ENCODE measurements at regions not wholly inside any gene's neighbourhood (a gene's known extent, or its start where the extent isn't known, plus 50 kb on each side); places are given as distances from the start of the nearest gene placed in this dataset.

- TF ChIP-seq, protein P1, sequence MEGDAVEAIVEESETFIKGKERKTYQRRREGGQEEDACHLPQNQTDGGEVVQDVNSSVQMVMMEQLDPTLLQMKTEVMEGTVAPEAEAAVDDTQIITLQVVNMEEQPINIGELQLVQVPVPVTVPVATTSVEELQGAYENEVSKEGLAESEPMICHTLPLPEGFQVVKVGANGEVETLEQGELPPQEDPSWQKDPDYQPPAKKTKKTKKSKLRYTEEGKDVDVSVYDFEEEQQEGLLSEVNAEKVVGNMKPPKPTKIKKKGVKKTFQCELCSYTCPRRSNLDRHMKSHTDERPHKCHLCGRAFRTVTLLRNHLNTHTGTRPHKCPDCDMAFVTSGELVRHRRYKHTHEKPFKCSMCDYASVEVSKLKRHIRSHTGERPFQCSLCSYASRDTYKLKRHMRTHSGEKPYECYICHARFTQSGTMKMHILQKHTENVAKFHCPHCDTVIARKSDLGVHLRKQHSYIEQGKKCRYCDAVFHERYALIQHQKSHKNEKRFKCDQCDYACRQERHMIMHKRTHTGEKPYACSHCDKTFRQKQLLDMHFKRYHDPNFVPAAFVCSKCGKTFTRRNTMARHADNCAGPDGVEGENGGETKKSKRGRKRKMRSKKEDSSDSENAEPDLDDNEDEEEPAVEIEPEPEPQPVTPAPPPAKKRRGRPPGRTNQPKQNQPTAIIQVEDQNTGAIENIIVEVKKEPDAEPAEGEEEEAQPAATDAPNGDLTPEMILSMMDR (conservative IDR thresholded peaks at IDR 0.05; ENCODE audit: control insufficient read depth, insufficient read depth, low read depth, low read length): no peak
- no peak for DNase-seq (ENCODE audit: low read depth)
- no peak overlapping the region for H3K4me3 ChIP-seq (ENCODE audit: control insufficient read depth, low read depth, low read length)
Measured at GRCh38 chr2:234247453-234248180, 197.1 kb downstream of the SPP2 start.

- H3K4me3 ChIP-seq (ENCODE audit: control insufficient read depth, low read depth, low read length): no peak overlapping the region
- TF ChIP-seq, protein P1 (conservative IDR thresholded peaks at IDR 0.05; ENCODE audit: control insufficient read depth, insufficient read depth, low read depth, low read length): no peak
- peak; percentile 93 for DNase-seq (ENCODE audit: low read depth)
Measured at GRCh38 chr2:234245945-234246344, 195.4 kb downstream of the SPP2 start.

DNA sequence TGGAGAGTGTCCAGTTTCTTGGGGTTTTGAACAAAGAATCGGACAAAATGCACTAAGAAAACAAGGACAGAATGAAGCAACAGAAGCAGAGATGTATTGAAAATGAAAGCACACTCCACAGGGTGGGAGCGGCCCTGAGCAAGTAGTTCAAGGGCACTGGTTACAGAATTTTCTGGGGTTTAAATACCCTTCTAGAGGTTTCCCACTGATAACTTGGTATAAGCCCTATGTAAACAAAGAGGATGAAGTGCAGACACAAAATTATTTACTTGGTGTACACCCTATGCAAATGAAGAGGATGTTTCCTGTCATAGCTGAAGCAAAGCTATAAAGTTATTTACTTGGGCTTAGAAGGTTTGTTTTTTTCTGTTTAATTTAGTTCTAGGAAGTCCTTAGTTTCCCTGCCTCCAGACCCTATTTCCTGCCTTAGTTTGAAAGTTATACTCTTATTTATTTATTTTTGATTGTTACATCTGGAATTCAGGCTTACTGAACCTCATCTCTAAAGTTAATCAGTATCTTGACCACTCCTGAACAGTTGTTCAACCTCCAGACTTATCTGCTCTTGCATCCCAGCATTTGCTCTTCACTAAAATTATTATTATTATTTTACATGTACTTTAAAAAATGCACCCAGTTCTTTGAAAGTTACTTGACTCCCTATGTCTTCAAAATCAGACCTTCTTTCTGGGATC, 193.5 kb downstream of the SPP2 start:
- DNase-seq (ENCODE audit: low read depth): no peak
- TF ChIP-seq, protein P1 (conservative IDR thresholded peaks at IDR 0.05; ENCODE audit: control insufficient read depth, insufficient read depth, low read depth, low read length): no peak
- H3K4me3 ChIP-seq (ENCODE audit: control insufficient read depth, low read depth, low read length): no peak overlapping the region

DNA sequence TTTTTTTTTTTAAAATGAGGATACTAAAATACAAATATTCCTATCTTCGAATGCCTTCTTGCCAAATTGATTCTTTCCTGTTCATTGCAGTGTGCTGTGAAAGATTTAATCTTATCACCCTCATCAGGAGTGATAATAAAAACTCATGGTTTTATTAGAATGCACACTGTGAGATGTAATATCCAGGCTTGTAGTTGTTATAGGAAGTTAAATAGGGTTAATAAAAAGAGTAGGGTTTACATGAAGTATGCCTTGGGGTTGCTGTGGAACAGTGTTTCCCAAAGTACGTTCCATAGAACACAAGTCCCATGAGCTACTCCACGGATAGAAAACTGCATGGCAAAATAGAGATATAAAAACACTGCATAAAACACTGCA, 191.9 kb downstream of the SPP2 start:
- TF ChIP-seq, protein P1 (conservative IDR thresholded peaks at IDR 0.05; ENCODE audit: control insufficient read depth, insufficient read depth, low read depth, low read length): no peak
- H3K4me3 ChIP-seq (ENCODE audit: control insufficient read depth, low read depth, low read length): no peak overlapping the region
- no peak for DNase-seq (ENCODE audit: low read depth)

DNA sequence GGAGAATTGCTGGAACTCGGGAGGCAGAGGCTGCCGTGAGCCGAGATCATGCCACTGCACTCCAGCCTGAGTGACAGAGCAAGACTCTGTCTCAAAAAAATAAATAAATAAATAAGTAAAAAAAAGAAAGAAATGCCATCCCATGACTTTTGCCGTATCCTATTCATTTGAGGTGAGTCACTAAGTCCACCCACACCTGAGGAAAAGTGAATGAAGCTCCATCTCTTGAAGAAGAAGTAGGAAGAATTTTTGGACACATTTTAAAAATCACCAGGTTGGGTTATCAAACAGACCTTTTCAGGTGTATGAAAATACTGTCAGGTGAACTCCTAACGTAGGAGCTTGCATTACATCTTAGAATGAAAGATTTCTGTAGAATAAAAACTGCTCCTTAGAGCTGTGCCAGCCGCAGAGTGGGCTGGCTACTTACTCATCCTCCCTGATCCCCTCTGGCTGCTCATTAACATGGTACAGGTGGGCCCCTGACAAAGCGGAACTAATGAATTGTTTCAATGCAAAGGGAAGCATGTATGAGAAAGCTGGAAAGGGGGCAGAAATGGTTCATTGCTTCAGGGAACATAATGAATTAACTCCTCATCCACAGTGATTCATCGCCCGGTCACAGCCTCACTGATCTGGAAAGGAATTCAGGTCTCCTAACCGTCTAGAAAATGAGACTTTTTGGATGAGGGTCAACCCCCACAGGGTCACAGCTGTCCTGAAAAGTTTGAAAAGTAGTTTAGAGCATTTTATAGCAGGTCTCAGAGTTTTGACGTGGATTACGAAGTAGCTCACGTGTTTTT, 191.4 kb downstream of the SPP2 start:
- H3K4me3 ChIP-seq (ENCODE audit: control insufficient read depth, low read depth, low read length): no peak overlapping the region
- TF ChIP-seq, protein P1 (conservative IDR thresholded peaks at IDR 0.05; ENCODE audit: control insufficient read depth, insufficient read depth, low read depth, low read length): no peak
- DNase-seq (ENCODE audit: low read depth): peak; percentile 89

GRCh38 chr2:234240917-234241316, 190.4 kb downstream of the SPP2 start:
- H3K4me3 ChIP-seq (ENCODE audit: control insufficient read depth, low read depth, low read length): no peak overlapping the region
- TF ChIP-seq, protein P1 (conservative IDR thresholded peaks at IDR 0.05; ENCODE audit: control insufficient read depth, insufficient read depth, low read depth, low read length): no peak
- peak; percentile 97 for DNase-seq (ENCODE audit: low read depth)

Measured in fibroblast of mammary gland (primary cell).